GM23248 (cell line): ENCODE measurements at regions not wholly inside any gene's neighbourhood (a gene's known extent, or its start where the extent isn't known, plus 50 kb on each side); places are given as distances from the start of the nearest gene placed in this dataset.

Source experiments
- DNase-seq: peaks from one replicate; pipeline ENCODE4 v3.0.0-alpha.2; 2015
- H2AFZ ChIP-seq: fragments of 200-600 bp; sonication (generic); 2 replicates; pipeline ENCODE4 v1.6.1; 2016; ENCODE audit warnings: antibody characterized with exemption
- H3F3A ChIP-seq: fragments of 200-600 bp; sonication (generic); 2 replicates; pipeline ENCODE4 v1.6.1; 2016; ENCODE audit warnings: mild to moderate bottlenecking, antibody characterized with exemption, mixed run types; ENCODE audit not compliant: insufficient read depth
- H3K27ac ChIP-seq: fragments of 200-600 bp; sonication (generic); 2 replicates; pipeline ENCODE4 v1.5.1; 2016; ENCODE audit warnings: mild to moderate bottlenecking
- H3K27me3 ChIP-seq: fragments of 200-600 bp; sonication (generic); replicated peaks from 2 replicates; pipeline ENCODE4 v1.6.1; 2016; ENCODE audit warnings: mild to moderate bottlenecking; ENCODE audit not compliant: insufficient read depth
- H3K36me3 ChIP-seq: fragments of 200-600 bp; sonication (generic); 2 replicates; pipeline ENCODE4 v1.6.1; 2016; ENCODE audit warnings: low read depth, mild to moderate bottlenecking
- H3K4me1 ChIP-seq: fragments of 200-600 bp; sonication (generic); 2 replicates; pipeline ENCODE4 v1.6.1; 2016; ENCODE audit warnings: mild to moderate bottlenecking; ENCODE audit not compliant: insufficient read depth
- H3K4me2 ChIP-seq: fragments of 200-600 bp; sonication (generic); one replicate; pipeline ENCODE4 v1.6.1; 2016; ENCODE audit warnings: mild to moderate bottlenecking; ENCODE audit not compliant: unreplicated experiment
- H3K4me3 ChIP-seq: fragments of 200-600 bp; sonication (generic); 2 replicates; pipeline ENCODE4 v1.5.1; 2016; ENCODE audit warnings: mild to moderate bottlenecking
- H3K79me2 ChIP-seq: fragments of 200-600 bp; sonication (generic); 2 replicates; pipeline ENCODE4 v1.6.1; 2016; ENCODE audit warnings: mild to moderate bottlenecking; ENCODE audit not compliant: insufficient read depth
- H3K9ac ChIP-seq: fragments of 200-600 bp; sonication (generic); 2 replicates; pipeline ENCODE4 v1.6.1; 2016; ENCODE audit warnings: mild to moderate bottlenecking
- H3K9me2 ChIP-seq: fragments of 200-600 bp; sonication (generic); 2 replicates; pipeline ENCODE4 v1.6.1; 2016; ENCODE audit warnings: mixed run types, mild to moderate bottlenecking, moderate library complexity; ENCODE audit not compliant: insufficient read depth
- H3K9me3 ChIP-seq: fragments of 200-600 bp; sonication (generic); one replicate; pipeline ENCODE4 v1.6.1; 2017; ENCODE audit warnings: low read depth
- H4K20me1 ChIP-seq: fragments of 200-600 bp; sonication (generic); 2 replicates; pipeline ENCODE4 v1.6.0; 2016; ENCODE audit not compliant: insufficient read depth
- EZH2 ChIP-seq: fragments of 200-600 bp; sonication (generic); IDR thresholded peaks from 2 replicates; pipeline ENCODE4 v1.6.1; 2018; ENCODE audit warnings: antibody characterized with exemption, mild to moderate bottlenecking; ENCODE audit not compliant: insufficient read depth, poor library complexity, severe bottlenecking
- EZH2phosphoT487 ChIP-seq: fragments of 200-600 bp; sonication (generic); IDR thresholded peaks from 2 replicates; pipeline ENCODE4 v1.6.1; 2018; ENCODE audit warnings: antibody characterized with exemption, moderate library complexity, mild to moderate bottlenecking, low read depth; ENCODE audit not compliant: insufficient read depth
- WGBS, 2 experiments: methylation state at CpG; one replicate each; pipeline ENCODE4 v1.1.6; 2015 to 2017; ENCODE audit warnings: low lambda C conversion rate in 2 of 2, low coverage in 1 of 2; ENCODE audit errors: missing lambda C conversion rate in 2 of 2; 5-methylcytosine and 5-hydroxymethylcytosine counted together
- in situ Hi-C: fragments of 300-500 bp; cut with MboI; formaldehyde crosslinking; loops from 2 replicates; pipeline ENCODE4 v1.15.0; 2020

DNA sequence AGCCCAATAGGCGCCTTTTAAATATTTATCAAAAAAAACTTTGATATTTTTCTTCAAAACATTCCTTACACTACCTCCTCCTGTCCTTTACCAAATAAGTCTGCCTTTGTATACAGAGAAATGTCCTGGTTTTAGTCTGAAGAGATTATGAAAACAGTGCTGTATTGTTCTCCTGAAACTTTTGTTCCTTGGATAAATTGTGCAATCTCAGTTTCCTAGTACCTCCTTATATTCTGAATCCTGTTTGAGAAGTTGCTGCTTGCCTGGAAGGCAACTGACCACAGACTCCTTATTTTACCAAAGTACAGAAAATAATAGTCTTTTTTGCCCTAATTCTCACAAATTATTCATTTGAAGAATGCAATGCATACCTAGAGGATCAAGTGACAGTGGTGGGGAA, 349.5 kb downstream of the EPHA7 start:
- Histone ChIP-seq H3K4me1 (no peaks in the 10 kb centered on the region), H3K27ac (no peak overlapping the region), H3K4me2 (no peak overlapping the region), H3K27me3 (no peaks in the 10 kb centered on the region), H3K9me2 (no peaks in the 10 kb centered on the region), H2AFZ (no peak overlapping the region), H3K4me3 (no peak overlapping the region), H3K79me2 (no peaks in the 10 kb centered on the region), H4K20me1 (no peaks in the 10 kb centered on the region), H3F3A (no peaks in the 10 kb centered on the region), H3K9me3 (no peaks in the 10 kb centered on the region), H3K9ac (no peak overlapping the region), H3K36me3 (no peaks in the 10 kb centered on the region)
- no peak for TF ChIP-seq EZH2
- TF ChIP-seq EZH2phosphoT487 = no peak
- in situ Hi-C loops = no loop called here
- DNase-seq = no peak
- WGBS, 2 experiments = 13 to 39% methylated on average over 1 of the region's 1 CpG

DNA sequence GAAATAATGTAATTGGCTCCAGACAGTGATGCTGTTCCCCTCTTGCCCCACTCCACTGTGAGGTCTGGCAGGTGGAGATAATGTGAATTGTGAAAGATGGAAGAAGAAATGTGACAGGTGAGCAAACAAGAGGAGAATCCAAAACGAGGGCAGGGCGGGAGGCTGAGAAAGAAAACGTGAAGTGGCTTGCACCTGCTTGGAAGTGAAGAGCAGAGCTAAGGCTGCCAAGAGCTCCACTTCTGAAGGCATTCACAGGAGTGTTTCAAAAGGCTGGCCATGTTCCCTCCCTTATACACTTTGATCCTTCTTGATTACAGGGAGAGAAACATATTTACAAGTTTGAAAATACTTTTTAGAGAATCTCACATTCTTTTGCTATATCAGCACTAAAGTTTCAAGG, 359.4 kb downstream of the EPHA7 start:
- 1 to 14% methylated on average over 3 of the region's 3 CpGs for WGBS, 2 experiments
- H2AFZ ChIP-seq = no peak overlapping the region
- H3K27ac ChIP-seq = no peak overlapping the region
- in situ Hi-C loops = no loop called here
- no peak overlapping the region for H3K9ac ChIP-seq
- TF ChIP-seq EZH2phosphoT487 (no peak), EZH2 (no peak)
- no peaks in the 10 kb centered on the region for H3F3A ChIP-seq
- no peaks in the 10 kb centered on the region for H3K9me3 ChIP-seq
- H3K4me1 ChIP-seq = no peaks in the 10 kb centered on the region
- H3K79me2 ChIP-seq = no peaks in the 10 kb centered on the region
- no peak overlapping the region for H3K4me3 ChIP-seq
- no peaks in the 10 kb centered on the region for H3K36me3 ChIP-seq
- no peak for DNase-seq
- no peaks in the 10 kb centered on the region for H3K27me3 ChIP-seq
- no peaks in the 10 kb centered on the region for H4K20me1 ChIP-seq
- no peaks in the 10 kb centered on the region for H3K9me2 ChIP-seq
- H3K4me2 ChIP-seq = no peak overlapping the region

DNA sequence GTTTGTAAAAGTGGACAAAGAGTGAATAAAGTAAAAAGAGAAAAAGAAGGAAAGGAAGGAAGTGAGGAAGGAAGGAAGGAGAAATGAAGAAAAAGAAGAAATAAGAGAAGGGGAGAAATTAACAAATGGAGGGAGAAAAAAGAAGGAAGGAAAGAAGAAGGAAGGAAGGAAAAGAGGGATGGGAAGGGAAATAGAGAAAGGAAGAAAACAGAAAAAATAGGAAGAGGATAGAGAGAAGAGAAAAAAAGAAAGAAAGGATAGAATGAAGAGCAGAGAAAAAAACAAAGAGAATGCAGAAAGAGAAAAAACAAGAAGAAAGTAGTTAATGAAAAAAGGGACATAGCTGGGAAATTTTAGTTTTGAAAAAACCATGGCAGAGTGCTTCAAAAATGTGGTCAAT, 361.8 kb downstream of the EPHA7 start:
- no peaks in the 10 kb centered on the region for H3K4me1 ChIP-seq
- no peaks in the 10 kb centered on the region for H3K9me2 ChIP-seq
- no peak overlapping the region for H3K27ac ChIP-seq
- no peaks in the 10 kb centered on the region for H3K27me3 ChIP-seq
- H3K79me2 ChIP-seq = no peaks in the 10 kb centered on the region
- no peak overlapping the region for H2AFZ ChIP-seq
- H3K9me3 ChIP-seq = no peaks in the 10 kb centered on the region
- H4K20me1 ChIP-seq = no peaks in the 10 kb centered on the region
- TF ChIP-seq EZH2phosphoT487 (no peak), EZH2 (no peak)
- no peak for DNase-seq
- H3K4me3 ChIP-seq = no peak overlapping the region
- no peaks in the 10 kb centered on the region for H3F3A ChIP-seq
- H3K9ac ChIP-seq = no peak overlapping the region
- no peak overlapping the region for H3K4me2 ChIP-seq
- in situ Hi-C loops = no loop called here
- no peaks in the 10 kb centered on the region for H3K36me3 ChIP-seq

DNA sequence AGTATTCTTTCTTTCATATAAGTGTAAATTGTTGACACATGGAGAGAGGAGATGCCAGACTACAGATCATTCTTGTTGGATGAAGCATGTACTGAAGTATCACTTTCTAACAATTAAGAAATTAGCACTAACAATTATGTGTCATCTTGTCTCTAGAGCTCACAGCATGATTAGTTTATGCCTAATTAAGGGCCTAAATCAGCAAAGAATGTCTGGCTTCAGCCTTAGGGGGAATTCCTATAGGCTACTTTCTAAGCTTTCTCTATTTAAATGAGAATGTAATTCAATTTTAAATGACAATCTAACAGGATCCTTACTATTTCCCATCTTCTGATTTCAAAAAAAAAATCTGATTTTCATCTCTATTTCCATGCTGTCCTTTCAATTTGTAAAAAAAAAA, 371.0 kb downstream of the EPHA7 start:
- Histone ChIP-seq H2AFZ (no peak overlapping the region), H3K27me3 (no peaks in the 10 kb centered on the region), H4K20me1 (no peaks in the 10 kb centered on the region), H3K79me2 (no peaks in the 10 kb centered on the region), H3K27ac (no peak overlapping the region), H3K36me3 (no peaks in the 10 kb centered on the region), H3K4me2 (no peak overlapping the region), H3K9ac (no peak overlapping the region), H3F3A (no peaks in the 10 kb centered on the region), H3K9me3 (no peaks in the 10 kb centered on the region), H3K9me2 (no peaks in the 10 kb centered on the region), H3K4me1 (no peaks in the 10 kb centered on the region), H3K4me3 (no peak overlapping the region)
- no peak for DNase-seq
- TF ChIP-seq EZH2phosphoT487 = no peak
- no peak for TF ChIP-seq EZH2
- in situ Hi-C loops = no loop called here

DNA sequence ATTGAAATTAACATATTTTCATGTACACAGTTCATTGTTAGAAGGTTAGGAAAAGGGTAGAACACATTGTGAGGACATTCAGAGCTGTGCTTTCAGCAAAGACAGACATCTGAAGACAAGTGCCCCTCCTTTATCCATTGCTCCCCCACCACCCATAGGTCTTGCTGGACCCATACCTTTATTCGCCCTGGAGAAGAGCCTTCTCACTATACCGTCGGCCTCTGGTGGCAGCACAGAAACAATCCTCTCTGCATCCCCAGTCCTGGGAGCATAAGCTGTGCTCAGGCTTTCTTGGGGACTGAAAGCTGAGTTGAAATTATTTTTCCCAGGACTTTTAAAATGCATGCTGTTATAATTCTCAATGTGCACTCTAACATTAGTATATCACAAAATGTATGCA, 372.3 kb downstream of the EPHA7 start:
- DNase-seq = no peak
- Histone ChIP-seq H3K9me3 (no peaks in the 10 kb centered on the region), H3K4me2 (no peak overlapping the region), H3K4me1 (no peaks in the 10 kb centered on the region), H3K9ac (no peak overlapping the region), H3K79me2 (no peaks in the 10 kb centered on the region), H3K27me3 (no peaks in the 10 kb centered on the region), H4K20me1 (no peaks in the 10 kb centered on the region), H3K4me3 (no peak overlapping the region), H3F3A (no peaks in the 10 kb centered on the region), H3K27ac (no peak overlapping the region), H3K36me3 (no peaks in the 10 kb centered on the region), H2AFZ (no peak overlapping the region), H3K9me2 (no peaks in the 10 kb centered on the region)
- no peak for TF ChIP-seq EZH2
- no peak for TF ChIP-seq EZH2phosphoT487
- in situ Hi-C loops = no loop called here
- 24 to 34% methylated on average over 3 of the region's 3 CpGs for WGBS, 2 experiments
